ENCODE measurements at regions not wholly inside any gene's neighbourhood (a gene's known extent, or its start where the extent isn't known, plus 50 kb on each side); places are given as distances from the start of the nearest gene placed in this dataset.

GRCh38 chr6:102474041-102474807 lies 1080.7 kb downstream of the GRIK2 start:
- TF ChIP-seq, protein P1, sequence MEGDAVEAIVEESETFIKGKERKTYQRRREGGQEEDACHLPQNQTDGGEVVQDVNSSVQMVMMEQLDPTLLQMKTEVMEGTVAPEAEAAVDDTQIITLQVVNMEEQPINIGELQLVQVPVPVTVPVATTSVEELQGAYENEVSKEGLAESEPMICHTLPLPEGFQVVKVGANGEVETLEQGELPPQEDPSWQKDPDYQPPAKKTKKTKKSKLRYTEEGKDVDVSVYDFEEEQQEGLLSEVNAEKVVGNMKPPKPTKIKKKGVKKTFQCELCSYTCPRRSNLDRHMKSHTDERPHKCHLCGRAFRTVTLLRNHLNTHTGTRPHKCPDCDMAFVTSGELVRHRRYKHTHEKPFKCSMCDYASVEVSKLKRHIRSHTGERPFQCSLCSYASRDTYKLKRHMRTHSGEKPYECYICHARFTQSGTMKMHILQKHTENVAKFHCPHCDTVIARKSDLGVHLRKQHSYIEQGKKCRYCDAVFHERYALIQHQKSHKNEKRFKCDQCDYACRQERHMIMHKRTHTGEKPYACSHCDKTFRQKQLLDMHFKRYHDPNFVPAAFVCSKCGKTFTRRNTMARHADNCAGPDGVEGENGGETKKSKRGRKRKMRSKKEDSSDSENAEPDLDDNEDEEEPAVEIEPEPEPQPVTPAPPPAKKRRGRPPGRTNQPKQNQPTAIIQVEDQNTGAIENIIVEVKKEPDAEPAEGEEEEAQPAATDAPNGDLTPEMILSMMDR (IDR thresholded peaks at IDR 0.05) = no peak
- TF ChIP-seq MEF2A (IDR thresholded peaks at IDR 0.05; ENCODE audit: borderline replicate concordance, low read depth) (no peak), GATA2 (CRISPR knock-in tag; IDR thresholded peaks at IDR 0.05) (no peak), EZH2phosphoT487 (IDR thresholded peaks at IDR 0.05; ENCODE audit: borderline replicate concordance, low read depth) (no peak), TAF1 (IDR thresholded peaks at IDR 0.05; ENCODE audit: borderline replicate concordance, low read depth, low read length) (no peak), MXI1 (IDR thresholded peaks at IDR 0.05; ENCODE audit: low read depth, low read length) (no peak), EP300 (IDR thresholded peaks at IDR 0.05; ENCODE audit: borderline replicate concordance in 1 of 2, low read depth in 1 of 2, low read length in 1 of 2) (no peak), TCF12 (IDR thresholded peaks at IDR 0.05) (no peak), FOSL2 (IDR thresholded peaks at IDR 0.05; ENCODE audit: borderline replicate concordance, low read depth) (no peak), YY1 (IDR thresholded peaks at IDR 0.05; ENCODE audit: low read depth) (no peak), SMC3 (IDR thresholded peaks at IDR 0.05; ENCODE audit: low read depth, low read length) (no peak), NFIC (IDR thresholded peaks at IDR 0.05; ENCODE audit: borderline replicate concordance) (no peak)
